Panc1 (cell line): ENCODE measurements at regions not wholly inside any gene's neighbourhood (a gene's known extent, or its start where the extent isn't known, plus 50 kb on each side); places are given as distances from the start of the nearest gene placed in this dataset.

ENCODE experiments used
- ATAC-seq: fragments of 200-7000 bp; cut with Tn5 transposase; 2 replicates; pipeline ENCODE4 v1.9.1; 2020; ENCODE audit warnings: mild to moderate bottlenecking, moderate library complexity
- BruUV-seq: library from RNA; stranded (reverse); fragments of 400-500 nt; replicated peaks from 2 replicates; lab custom pipeline; 2021; lab: Mats Ljungman, UMichigan
- CTCF ChIA-PET: fragments of 300-600 bp; sonication (Branson Sonifier 250); formaldehyde crosslinking; loops from one replicate; lab custom pipeline; 2022; ENCODE audit warnings: antibody characterized with exemption; lab: Charles Lee
- POLR2A ChIA-PET: fragments of 300-600 bp; sonication (Branson Sonifier 250); formaldehyde crosslinking; loops from one replicate; lab custom pipeline; 2022; ENCODE audit warnings: antibody characterized with exemption; lab: Charles Lee
- DNase-seq: peaks from one replicate; pipeline ENCODE4 v3.0.0-alpha.2; 2010; ENCODE audit warnings: low read depth, low spot score
- H3K27ac ChIP-seq: 2 replicates; pipeline ENCODE4 v1.5.1; 2011; ENCODE audit warnings: mild to moderate bottlenecking, low read length, inconsistent platforms
- H3K27me3 ChIP-seq: fragments of 200-500 bp; sonication (Bioruptor generic); 2 replicates; pipeline ENCODE4 v1.6.0; 2014; ENCODE audit warnings: low read length, inconsistent platforms; ENCODE audit not compliant: control insufficient read depth, insufficient read depth
- H3K36me3 ChIP-seq: fragments of 200-500 bp; sonication (Bioruptor generic); 2 replicates; pipeline ENCODE4 v1.5.1; 2014; ENCODE audit warnings: inconsistent platforms, mild to moderate bottlenecking, low read length, moderate library complexity; ENCODE audit not compliant: control insufficient read depth, insufficient read depth
- H3K4me1 ChIP-seq: 2 replicates; pipeline ENCODE4 v1.5.1; 2011; ENCODE audit warnings: inconsistent platforms, mild to moderate bottlenecking, low read length, moderate library complexity; ENCODE audit not compliant: control insufficient read depth, insufficient read depth
- H3K4me3 ChIP-seq, 2 experiments: 2 replicates each; pipeline ENCODE4 v1.5.1; 2011 to 2012; ENCODE audit warnings: low read depth in 2 of 2, low read length in 2 of 2, mild to moderate bottlenecking in 2 of 2, inconsistent platforms in 1 of 2, moderate library complexity in 1 of 2
- H3K9me3 ChIP-seq: fragments of 200-500 bp; sonication (Bioruptor generic); 2 replicates; pipeline ENCODE4 v1.5.1; 2014; ENCODE audit warnings: low read depth, mild to moderate bottlenecking, inconsistent platforms, low read length, moderate library complexity; ENCODE audit not compliant: control insufficient read depth, insufficient read depth
- CTCF ChIP-seq: fragments of 450-650 bp; IDR thresholded peaks from 2 replicates; pipeline ENCODE4 v1.5.1; 2017; ENCODE audit warnings: mild to moderate bottlenecking
- POLR2AphosphoS5 ChIP-seq: IDR thresholded peaks from 2 replicates; pipeline ENCODE4 v1.6.1; 2012; ENCODE audit warnings: mild to moderate bottlenecking, low read depth, low read length, moderate library complexity
- REST ChIP-seq, 2 experiments: IDR thresholded peaks; 2 replicates each; pipeline ENCODE4 v1.6.1; 2011 to 2012; ENCODE audit warnings: low read depth in 2 of 2, control low read depth in 1 of 2, low read length in 1 of 2, mild to moderate bottlenecking in 1 of 2, moderate library complexity in 1 of 2; ENCODE audit not compliant: insufficient read depth in 1 of 2
- SIN3A ChIP-seq: IDR thresholded peaks from 2 replicates; pipeline ENCODE4 v1.6.1; 2012; ENCODE audit warnings: low read depth, mild to moderate bottlenecking, low read length, moderate library complexity, borderline replicate concordance; ENCODE audit not compliant: insufficient read depth
- TCF7L2 ChIP-seq: IDR thresholded peaks from 2 replicates; pipeline ENCODE4 v1.6.1; 2011; ENCODE audit warnings: mild to moderate bottlenecking, low read depth, low read length, inconsistent platforms
- in situ Hi-C: cut with HindIII; loops from 2 replicates; pipeline ENCODE4 v1.10.0; 2016; ENCODE audit warnings: low sequenced_read_pairs, low pct_unique_long_range_greater_than_20kb
- intact Hi-C: fragments of 100-400 bp; cut with micrococcal nuclease; formaldehyde crosslinking; loops from one replicate; pipeline ENCODE4 v1.10.0; 2022; ENCODE audit not compliant: unreplicated experiment

- Histone ChIP-seq H3K4me3 (no peak overlapping the region), H3K27ac (no peak overlapping the region), H3K27me3 (no peaks in the 10 kb centered on the region), H3K9me3 (no peaks in the 10 kb centered on the region), H3K4me1 (no peaks in the 10 kb centered on the region), H3K36me3 (no peaks in the 10 kb centered on the region)
- ChIA-PET CTCF (no interaction called here), POLR2A (no interaction called here)
- in situ Hi-C loops (no loop called here), intact Hi-C loops (no loop called here)
- BruUV-seq: no TSS peak
- no peak for TF ChIP-seq SIN3A
- TF ChIP-seq REST (IDR thresholded peaks at IDR 0.05; ENCODE audit: insufficient read depth in 1 of 2, low read depth in 2 of 2, low read length in 1 of 2): no peak
- TF ChIP-seq POLR2AphosphoS5: no peak
- no peak for TF ChIP-seq TCF7L2
- peak; percentile 41; the same call in 1 of the 2 replicates for TF ChIP-seq CTCF
- DNase-seq (no peak), ATAC-seq (no peak)
These were observed 214.5 kb upstream of the TACR3 start for GRCh38 chr4:103934178-103934789.

GRCh38 chr4:103928370-103928769, 208.6 kb upstream of the TACR3 start:
- CTCF ChIA-PET: no interaction called here
- no peaks in the 10 kb centered on the region for H3K9me3 ChIP-seq
- intact Hi-C loops: no loop called here
- no peak overlapping the region for H3K4me3 ChIP-seq
- no peak for ATAC-seq
- no peak overlapping the region for H3K27ac ChIP-seq
- POLR2A ChIA-PET: no interaction called here
- H3K27me3 ChIP-seq: no peaks in the 10 kb centered on the region
- no peaks in the 10 kb centered on the region for H3K4me1 ChIP-seq
- in situ Hi-C loops: no loop called here
- no peaks in the 10 kb centered on the region for H3K36me3 ChIP-seq
- DNase-seq: no peak
- no TSS peak for BruUV-seq
- TF ChIP-seq REST (IDR thresholded peaks at IDR 0.05; ENCODE audit: insufficient read depth in 1 of 2, low read depth in 2 of 2, low read length in 1 of 2) (no peak), CTCF (no peak), SIN3A (no peak)
